ENCODE measurements at regions not wholly inside any gene's neighbourhood (a gene's known extent, or its start where the extent isn't known, plus 50 kb on each side); places are given as distances from the start of the nearest gene placed in this dataset.
A peak's percentile ranks its signal among the peaks of the same experiment; 100 is the strongest.

GRCh38 chr11:109173504-109173903 lies 248.5 kb upstream of the C11orf87 start:
- DNase-seq, result no peak

- no peak for DNase-seq
Measured at GRCh38 chr11:109184376-109184775, 237.6 kb upstream of the C11orf87 start.

- no peak for DNase-seq
Measured at GRCh38 chr11:109192864-109193263, 229.1 kb upstream of the C11orf87 start.

- DNase-seq, result no peak
Measured at GRCh38 chr11:109193880-109194279, 228.1 kb upstream of the C11orf87 start.

GRCh38 chr11:109196016-109196415 lies 226.0 kb upstream of the C11orf87 start:
- DNase-seq, result no peak

GRCh38 chr11:109197656-109198055 lies 224.3 kb upstream of the C11orf87 start:
- DNase-seq, result no peak

- no peak for DNase-seq
Measured at GRCh38 chr11:109203176-109203575, 218.8 kb upstream of the C11orf87 start.

- DNase-seq, result no peak
Measured at GRCh38 chr11:109205312-109205711, 216.7 kb upstream of the C11orf87 start.

GRCh38 chr11:109208121-109208520 lies 213.9 kb upstream of the C11orf87 start:
- DNase-seq, result peak; percentile 34 to 65

- no peak for DNase-seq
Measured at GRCh38 chr11:109209572-109209971, 212.4 kb upstream of the C11orf87 start.

- no peak for DNase-seq
Measured at GRCh38 chr11:109221190-109221589, 200.8 kb upstream of the C11orf87 start.

GRCh38 chr11:109222761-109223160 lies 199.2 kb upstream of the C11orf87 start:
- DNase-seq, result peak; percentile 70 to 88

- DNase-seq, result peak in 1 of 2 experiments; percentile 75
Measured at GRCh38 chr11:109223451-109223850, 198.5 kb upstream of the C11orf87 start.

GRCh38 chr11:109229682-109230081 lies 192.3 kb upstream of the C11orf87 start:
- DNase-seq, result no peak

- no peak for DNase-seq
Measured at GRCh38 chr11:109236188-109236587, 185.8 kb upstream of the C11orf87 start.

GRCh38 chr11:109236696-109237095 lies 185.3 kb upstream of the C11orf87 start:
- no peak for DNase-seq

- DNase-seq, result no peak
Measured at GRCh38 chr11:109237636-109238035, 184.4 kb upstream of the C11orf87 start.

GRCh38 chr11:109241988-109242536 lies 179.9 kb upstream of the C11orf87 start:
- DNase-seq, result no peak

- DNase-seq, result no peak
Measured at GRCh38 chr11:109247071-109247470, 174.9 kb upstream of the C11orf87 start.

- DNase-seq, result no peak
Measured at GRCh38 chr11:109249597-109249996, 172.4 kb upstream of the C11orf87 start.

- no peak for DNase-seq
Measured at GRCh38 chr11:109251230-109251629, 170.8 kb upstream of the C11orf87 start.

GRCh38 chr11:109264128-109264527 lies 157.9 kb upstream of the C11orf87 start:
- DNase-seq, result no peak

GRCh38 chr11:109267293-109268095 lies 154.5 kb upstream of the C11orf87 start:
- DNase-seq, result no peak

- no peak for DNase-seq
Measured at GRCh38 chr11:109275931-109276330, 146.1 kb upstream of the C11orf87 start.

GRCh38 chr11:109285465-109285864 lies 136.5 kb upstream of the C11orf87 start:
- no peak for DNase-seq
